PC-3 (cell line): ENCODE measurements at regions not wholly inside any gene's neighbourhood (a gene's known extent, or its start where the extent isn't known, plus 50 kb on each side); places are given as distances from the start of the nearest gene placed in this dataset.

Source experiments
- ATAC-seq: fragments of 200-7000 bp; cut with Tn5 transposase; 2 replicates; pipeline ENCODE4 v1.9.1; 2020; ENCODE audit warnings: mild to moderate bottlenecking, moderate library complexity
- BruUV-seq: library from RNA; stranded (reverse); fragments of 400-500 nt; replicated peaks from 2 replicates; lab custom pipeline; 2021; lab: Mats Ljungman, UMichigan
- CTCF ChIA-PET: fragments of 300-600 bp; sonication (Branson Sonifier 250); formaldehyde crosslinking; loops from one replicate; lab custom pipeline; 2022; ENCODE audit warnings: antibody characterized with exemption; lab: Charles Lee
- POLR2A ChIA-PET: fragments of 300-600 bp; sonication (Branson Sonifier 250); formaldehyde crosslinking; loops from one replicate; lab custom pipeline; 2022; ENCODE audit warnings: antibody characterized with exemption; ENCODE audit not compliant: unreplicated experiment; lab: Charles Lee
- DNase-seq: peaks from one replicate; pipeline ENCODE4 v3.0.0-alpha.2; 2015
- H2AFZ ChIP-seq: fragments of 300-600 bp; sonication (generic); 2 replicates; pipeline ENCODE4 v1.6.0; 2016; ENCODE audit warnings: antibody characterized with exemption, low read length
- H3F3A ChIP-seq: fragments of 300-600 bp; sonication (generic); one replicate; pipeline ENCODE4 v1.6.0; 2017; ENCODE audit warnings: antibody characterized with exemption, low read length, control low read depth, mild to moderate bottlenecking; ENCODE audit not compliant: unreplicated experiment
- H3K27ac ChIP-seq: fragments of 300-600 bp; sonication (generic); 2 replicates; pipeline ENCODE4 v1.5.1; 2016; ENCODE audit warnings: mild to moderate bottlenecking, low read length
- H3K27me3 ChIP-seq: fragments of 300-600 bp; sonication (generic); 2 replicates; pipeline ENCODE4 v1.6.1; 2016; ENCODE audit warnings: low read length, mixed read lengths
- H3K36me3 ChIP-seq: fragments of 300-600 bp; sonication (generic); 2 replicates; pipeline ENCODE4 v1.6.1; 2016; ENCODE audit warnings: low read depth, mixed run types, low read length, mixed read lengths
- H3K4me1 ChIP-seq: fragments of 300-600 bp; sonication (generic); 2 replicates; pipeline ENCODE4 v1.5.1; 2016; ENCODE audit warnings: low read length; ENCODE audit not compliant: insufficient read depth
- H3K4me2 ChIP-seq: fragments of 300-600 bp; sonication (generic); 2 replicates; pipeline ENCODE4 v1.6.0; 2016; ENCODE audit warnings: low read length
- H3K4me3 ChIP-seq: fragments of 300-600 bp; sonication (generic); 2 replicates; pipeline ENCODE4 v1.5.1; 2016; ENCODE audit warnings: mild to moderate bottlenecking, low read length, mixed read lengths
- H3K79me2 ChIP-seq: fragments of 300-600 bp; sonication (generic); 2 replicates; pipeline ENCODE4 v1.6.1; 2017; ENCODE audit warnings: low read length, mixed read lengths
- H3K9ac ChIP-seq: fragments of 300-600 bp; sonication (generic); 2 replicates; pipeline ENCODE4 v1.6.0; 2016; ENCODE audit warnings: mild to moderate bottlenecking, low read length
- H3K9me2 ChIP-seq: fragments of 300-600 bp; sonication (generic); replicated peaks from 2 replicates; pipeline ENCODE4 v1.6.1; 2016; ENCODE audit warnings: mixed run types, low read length, mixed read lengths
- H3K9me3 ChIP-seq: fragments of 300-600 bp; sonication (generic); 2 replicates; pipeline ENCODE4 v1.6.1; 2016; ENCODE audit warnings: low read length, mixed read lengths
- H4K20me1 ChIP-seq: fragments of 300-600 bp; sonication (generic); 2 replicates; pipeline ENCODE4 v1.6.1; 2016; ENCODE audit warnings: low read length, mixed read lengths
- CTCF ChIP-seq: fragments of 300-600 bp; sonication (generic); conservative IDR thresholded peaks from 2 replicates; pipeline ENCODE4 v1.5.1; 2017; ENCODE audit warnings: antibody characterized with exemption, low read depth, mild to moderate bottlenecking, low read length
- EZH2 ChIP-seq: fragments of 300-600 bp; sonication (generic); IDR thresholded peaks from one replicate; pipeline ENCODE4 v1.6.1; 2017; ENCODE audit warnings: antibody characterized with exemption, mild to moderate bottlenecking, low read length; ENCODE audit not compliant: unreplicated experiment
- EZH2phosphoT487 ChIP-seq: fragments of 300-600 bp; sonication (generic); IDR thresholded peaks from 2 replicates; pipeline ENCODE4 v1.6.1; 2018; ENCODE audit warnings: mild to moderate bottlenecking, antibody characterized with exemption, low read length, borderline replicate concordance
- intact Hi-C: fragments of 100-400 bp; cut with micrococcal nuclease; formaldehyde crosslinking; loops from 2 replicates; pipeline ENCODE4 v1.9.0; 2023

GRCh38 chr9:24438876-24439275 is 106.8 kb downstream of the IZUMO3 start:
- intact Hi-C loops: no loop called here
- Histone ChIP-seq H3K9me2 (no peaks in the 10 kb centered on the region), H3K79me2 (no peaks in the 10 kb centered on the region), H3K9ac (no peak overlapping the region), H3K9me3 (no peaks in the 10 kb centered on the region), H3K27me3 (no peaks in the 10 kb centered on the region), H3K27ac (no peak overlapping the region), H2AFZ (no peak overlapping the region), H3F3A (no peaks in the 10 kb centered on the region), H3K4me2 (no peak overlapping the region), H3K4me1 (no peaks in the 10 kb centered on the region), H4K20me1 (no peaks in the 10 kb centered on the region), H3K4me3 (no peak overlapping the region), H3K36me3 (no peaks in the 10 kb centered on the region)
- POLR2A ChIA-PET: no interaction called here
- CTCF ChIA-PET: no interaction called here
- no TSS peak for BruUV-seq
- ATAC-seq (no peak), DNase-seq (no peak)
- TF ChIP-seq CTCF (no peak), EZH2phosphoT487 (no peak), EZH2 (no peak)

GRCh38 chr9:24436761-24437160 is 108.9 kb downstream of the IZUMO3 start:
- no peaks in the 10 kb centered on the region for H3K9me3 ChIP-seq
- TF ChIP-seq EZH2: no peak
- H3K27me3 ChIP-seq: no peaks in the 10 kb centered on the region
- H3K36me3 ChIP-seq: no peaks in the 10 kb centered on the region
- CTCF ChIA-PET: no interaction called here
- no TSS peak for BruUV-seq
- H3K4me1 ChIP-seq: no peaks in the 10 kb centered on the region
- no peak overlapping the region for H2AFZ ChIP-seq
- no peaks in the 10 kb centered on the region for H3F3A ChIP-seq
- H3K9ac ChIP-seq: no peak overlapping the region
- H4K20me1 ChIP-seq: no peaks in the 10 kb centered on the region
- no peak overlapping the region for H3K4me2 ChIP-seq
- POLR2A ChIA-PET: no interaction called here
- DNase-seq (no peak), ATAC-seq (no peak)
- intact Hi-C loops: no loop called here
- no peak overlapping the region for H3K4me3 ChIP-seq
- no peaks in the 10 kb centered on the region for H3K9me2 ChIP-seq
- no peak overlapping the region for H3K27ac ChIP-seq
- H3K79me2 ChIP-seq: no peaks in the 10 kb centered on the region

GRCh38 chr9:24434183-24434582 is 111.5 kb downstream of the IZUMO3 start:
- Histone ChIP-seq H3K9me2 (no peaks in the 10 kb centered on the region), H3K27me3 (no peaks in the 10 kb centered on the region), H3K9ac (no peak overlapping the region), H3F3A (no peaks in the 10 kb centered on the region), H3K4me3 (no peak overlapping the region), H4K20me1 (no peaks in the 10 kb centered on the region), H3K4me1 (no peaks in the 10 kb centered on the region), H3K27ac (no peak overlapping the region), H3K36me3 (no peaks in the 10 kb centered on the region), H3K9me3 (no peaks in the 10 kb centered on the region), H3K4me2 (no peak overlapping the region), H3K79me2 (no peaks in the 10 kb centered on the region), H2AFZ (no peak overlapping the region)
- intact Hi-C loops: no loop called here
- BruUV-seq: no TSS peak
- ATAC-seq (no peak), DNase-seq (no peak)
- CTCF ChIA-PET: no interaction called here
- TF ChIP-seq EZH2phosphoT487 (no peak), CTCF (no peak), EZH2 (no peak)
- POLR2A ChIA-PET: no interaction called here
